Activated CD8-positive, alpha-beta T cell treated with anti-CD3 and anti-CD28 coated beads for 36 hours (primary cell): ENCODE measurements at regions not wholly inside any gene's neighbourhood (a gene's known extent, or its start where the extent isn't known, plus 50 kb on each side); places are given as distances from the start of the nearest gene placed in this dataset.

Experiments used
- ATAC-seq: fragments of 200-7000 bp; cut with Tn5 transposase; one replicate; pipeline ENCODE4 v1.10.0; 2021; ENCODE audit warnings: mild to moderate bottlenecking, moderate library complexity
- CTCF ChIA-PET: fragments of 350-600 bp; sonication (Branson Sonifier 250); formaldehyde crosslinking; loops from one replicate; lab custom pipeline; 2021; ENCODE audit warnings: antibody characterized with exemption; lab: Charles Lee
- POLR2A ChIA-PET: fragments of 350-600 bp; sonication (Branson Sonifier 250); formaldehyde crosslinking; loops from one replicate; lab custom pipeline; 2021; ENCODE audit warnings: antibody characterized with exemption; lab: Charles Lee
- DNase-seq: peaks from one replicate; pipeline ENCODE4 v3.0.0-alpha.2; 2020
- H3K27ac Mint-ChIP-seq: one replicate; pipeline ENCODE4 v1.8.0; 2021; ENCODE audit warnings: mild to moderate bottlenecking, mixed read lengths
- H3K27me3 Mint-ChIP-seq: one replicate; pipeline ENCODE4 v1.8.0; 2021; ENCODE audit warnings: mixed read lengths
- H3K36me3 Mint-ChIP-seq: one replicate; pipeline ENCODE4 v1.8.0; 2021; ENCODE audit warnings: low read depth, mixed read lengths
- H3K4me1 Mint-ChIP-seq: one replicate; pipeline ENCODE4 v1.8.0; 2021; ENCODE audit warnings: low read depth, mixed read lengths
- H3K4me3 Mint-ChIP-seq: one replicate; pipeline ENCODE4 v1.8.0; 2021; ENCODE audit warnings: mild to moderate bottlenecking, moderate library complexity, mixed read lengths
- H3K9me3 Mint-ChIP-seq: one replicate; pipeline ENCODE4 v1.8.0; 2021; ENCODE audit warnings: mixed read lengths
- CTCF ChIP-seq: fragments of 200-600 bp; IDR thresholded peaks from one replicate; pipeline ENCODE4 v1.8.0; 2022; ENCODE audit warnings: antibody characterized with exemption, mild to moderate bottlenecking
- intact Hi-C: fragments of 100-400 bp; cut with micrococcal nuclease; formaldehyde crosslinking; loops from one replicate; pipeline ENCODE4 v1.10.0; 2022

DNA sequence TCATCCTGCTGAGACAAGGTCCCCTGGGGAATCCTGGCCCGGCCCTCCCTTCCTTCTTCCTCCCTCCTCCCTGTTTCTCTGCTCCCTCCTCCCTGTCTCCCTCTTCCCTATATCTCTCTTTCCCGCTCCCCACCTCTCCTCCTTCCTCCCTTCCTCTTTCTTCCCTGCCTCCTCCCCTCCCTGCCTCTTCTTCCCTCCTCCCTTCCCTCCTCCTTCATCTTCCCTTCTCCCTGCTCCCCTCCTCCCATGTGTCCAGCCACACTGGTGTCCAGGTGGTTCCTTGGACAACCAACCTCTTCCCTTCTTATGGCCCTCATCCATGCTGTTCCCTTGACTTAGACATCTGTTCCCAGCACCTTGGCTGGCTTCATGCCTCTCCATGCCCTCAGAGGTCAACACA, 258.1 kb downstream of the MN1 start:
- CTCF ChIA-PET = no interaction called here
- H3K27me3 Mint-ChIP-seq = peaks cover 11% of the 10 kb centered on the region
- ATAC-seq = no peak
- intact Hi-C loops = no loop called here
- POLR2A ChIA-PET = no interaction called here
- no peak overlapping the region for H3K4me3 Mint-ChIP-seq
- no peak for DNase-seq
- no peak overlapping the region for H3K27ac Mint-ChIP-seq
- TF ChIP-seq CTCF = no peak
- H3K4me1 Mint-ChIP-seq = no peaks in the 10 kb centered on the region
- no peaks in the 10 kb centered on the region for H3K9me3 Mint-ChIP-seq
- H3K36me3 Mint-ChIP-seq = no peaks in the 10 kb centered on the region

DNA sequence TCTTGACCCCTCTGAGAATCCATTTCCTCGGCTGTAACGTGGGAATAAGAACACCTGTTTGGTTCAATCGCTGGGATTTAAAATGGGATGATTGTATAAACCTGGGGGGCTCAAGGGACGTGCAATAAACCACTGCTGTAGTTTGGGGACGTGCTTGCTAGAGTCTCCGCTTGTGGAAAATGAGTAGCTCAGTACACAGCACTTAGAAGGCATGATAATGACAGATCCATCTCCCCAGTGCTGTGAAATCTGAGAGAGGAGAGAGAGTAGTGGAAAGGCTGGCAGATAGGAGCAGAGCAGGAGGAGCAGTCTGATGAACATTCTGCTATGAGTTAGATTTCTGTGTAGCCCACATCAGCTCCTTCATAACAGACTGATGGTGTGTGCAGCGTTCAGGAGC, 256.5 kb downstream of the MN1 start:
- Mint-ChIP-seq H3K36me3 (no peaks in the 10 kb centered on the region), H3K9me3 (no peaks in the 10 kb centered on the region), H3K27me3 (peaks cover 8% of the 10 kb centered on the region), H3K4me1 (no peaks in the 10 kb centered on the region), H3K4me3 (no peak overlapping the region), H3K27ac (no peak overlapping the region)
- intact Hi-C loops = no loop called here
- CTCF ChIA-PET = no interaction called here
- POLR2A ChIA-PET = no interaction called here
- DNase-seq (no peak), ATAC-seq (no peak)
- no peak for TF ChIP-seq CTCF

DNA sequence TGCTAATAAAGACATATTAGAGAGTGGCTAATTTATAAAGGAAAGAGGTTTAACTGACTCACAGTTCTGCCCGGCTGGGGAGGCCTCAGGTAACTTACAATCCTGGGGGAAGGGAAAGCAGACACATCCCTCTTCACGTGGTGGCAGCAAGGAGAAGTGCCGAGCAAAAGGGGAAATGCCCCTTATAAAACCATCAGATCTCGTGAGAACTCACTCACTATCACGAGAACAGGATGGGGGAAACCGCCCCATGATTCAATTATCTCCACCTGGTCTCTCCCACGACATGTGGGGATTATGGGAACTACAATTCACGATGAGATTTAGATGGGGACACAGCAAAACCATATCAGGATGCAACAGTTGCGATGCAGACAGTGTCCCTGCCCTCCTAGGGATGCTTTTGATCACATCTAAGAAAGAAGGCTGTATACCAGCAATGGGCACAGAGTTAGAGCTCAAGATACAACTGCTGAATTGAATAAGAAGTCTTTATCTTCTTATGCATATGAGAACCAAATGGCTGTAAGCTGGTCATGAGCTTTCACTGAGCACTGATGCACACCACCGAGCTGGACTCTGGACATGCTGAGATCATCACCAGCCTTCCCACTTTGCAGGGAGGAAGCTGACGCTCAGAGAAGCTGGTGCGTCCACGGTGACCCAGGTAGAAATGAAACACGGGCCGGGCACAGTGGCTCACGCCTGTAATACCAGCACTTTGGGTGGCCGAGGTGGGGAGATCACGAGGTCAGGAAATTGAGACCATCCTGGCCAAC, 255.2 kb downstream of the MN1 start:
- TF ChIP-seq CTCF = no peak
- ChIA-PET POLR2A (no interaction called here), CTCF (no interaction called here)

GRCh38 chr22:27551402-27551801, 250.2 kb downstream of the MN1 start:
- no peaks in the 10 kb centered on the region for H3K36me3 Mint-ChIP-seq
- no peak for TF ChIP-seq CTCF
- ChIA-PET CTCF (no interaction called here), POLR2A (interaction anchor here (0.6 kb wide), 1 partner anchor 1319 kb away, joined by 4 read pairs; no protein-coding TSS in a partner anchor)
- ATAC-seq (no peak), DNase-seq (no peak)
- no peaks in the 10 kb centered on the region for H3K27me3 Mint-ChIP-seq
- no peaks in the 10 kb centered on the region for H3K9me3 Mint-ChIP-seq
- intact Hi-C loops = no loop called here
- no peak overlapping the region for H3K4me3 Mint-ChIP-seq
- no peaks in the 10 kb centered on the region for H3K4me1 Mint-ChIP-seq
- no peak overlapping the region for H3K27ac Mint-ChIP-seq

More for the DNA sequence above, 255.2 kb downstream of the MN1 start:
- H3K9me3 Mint-ChIP-seq = no peaks in the 10 kb centered on the region
- DNase-seq (no peak), ATAC-seq (no peak)
- intact Hi-C loops = no loop called here
- H3K27me3 Mint-ChIP-seq = peaks cover 8% of the 10 kb centered on the region
- no peaks in the 10 kb centered on the region for H3K4me1 Mint-ChIP-seq
- no peaks in the 10 kb centered on the region for H3K36me3 Mint-ChIP-seq
- H3K27ac Mint-ChIP-seq = no peak overlapping the region
- H3K4me3 Mint-ChIP-seq = no peak overlapping the region

DNA sequence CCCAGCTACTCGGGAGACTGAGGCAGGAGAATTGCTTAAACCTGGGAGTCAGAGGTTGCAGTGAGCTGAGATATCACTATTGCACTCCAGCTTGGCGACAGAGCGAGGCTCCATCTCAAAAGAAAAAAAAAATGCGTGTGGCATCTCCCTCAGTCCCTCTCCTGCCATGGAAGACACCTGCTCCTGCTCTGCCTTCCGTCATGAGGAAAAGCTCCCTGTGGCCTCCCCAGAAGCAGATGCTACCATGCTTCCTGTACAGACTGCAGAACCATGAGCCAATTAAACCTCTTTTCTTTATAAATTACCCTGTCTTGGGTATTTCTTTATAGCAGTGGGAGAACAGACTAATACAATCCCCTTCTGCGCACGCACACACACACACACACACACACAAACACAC, 249.4 kb downstream of the MN1 start:
- TF ChIP-seq CTCF = no peak
- H3K36me3 Mint-ChIP-seq = no peaks in the 10 kb centered on the region
- H3K9me3 Mint-ChIP-seq = no peaks in the 10 kb centered on the region
- intact Hi-C loops = no loop called here
- H3K27ac Mint-ChIP-seq = no peak overlapping the region
- no peaks in the 10 kb centered on the region for H3K4me1 Mint-ChIP-seq
- ChIA-PET POLR2A (no interaction called here), CTCF (no interaction called here)
- no peak overlapping the region for H3K4me3 Mint-ChIP-seq
- no peak for ATAC-seq
- no peak for DNase-seq
- H3K27me3 Mint-ChIP-seq = no peaks in the 10 kb centered on the region
